Neural cell (in vitro differentiated cells): ENCODE measurements at regions not wholly inside any gene's neighbourhood (a gene's known extent, or its start where the extent isn't known, plus 50 kb on each side); places are given as distances from the start of the nearest gene placed in this dataset.

Source experiments
- H2AFZ ChIP-seq: fragments of 200-600, 300-800 bp; sonication (generic), shearing (Covaris generic); 2 replicates; pipeline ENCODE4 v1.6.0; 2014; ENCODE audit warnings: low read depth, mild to moderate bottlenecking, antibody characterized with exemption, low read length, moderate library complexity
- H3F3A ChIP-seq: fragments of 200-600 bp; shearing (Covaris generic); 2 replicates; pipeline ENCODE4 v1.6.1; 2016; ENCODE audit warnings: mild to moderate bottlenecking, moderate library complexity, mixed read lengths, antibody characterized with exemption, low read length; ENCODE audit not compliant: insufficient read depth, poor library complexity, severe bottlenecking
- H3K27ac ChIP-seq: fragments of 200-600, 300-800 bp; sonication (generic), shearing (Covaris generic); 2 replicates; pipeline ENCODE4 v1.5.1; 2014; ENCODE audit warnings: mild to moderate bottlenecking, low read length, moderate library complexity
- H3K27me3 ChIP-seq: fragments of 300-800, 200-600 bp; sonication (generic), shearing (Covaris generic); 2 replicates; pipeline ENCODE4 v1.6.0; 2014; ENCODE audit warnings: mild to moderate bottlenecking, low read depth, low read length, moderate library complexity; ENCODE audit not compliant: insufficient read depth
- H3K36me3 ChIP-seq: fragments of 300-800, 200-600 bp; sonication (generic), shearing (Covaris generic); 2 replicates; pipeline ENCODE4 v1.5.1; 2014; ENCODE audit warnings: mild to moderate bottlenecking, antibody characterized with exemption, low read length, moderate library complexity; ENCODE audit not compliant: insufficient read depth
- H3K4me2 ChIP-seq: fragments of 300-800, 200-600 bp; sonication (generic), shearing (Covaris generic); 2 replicates; pipeline ENCODE4 v1.6.0; 2014; ENCODE audit warnings: mild to moderate bottlenecking, low read length
- H3K4me3 ChIP-seq: fragments of 300-800, 200-600 bp; sonication (generic), shearing (Covaris generic); 2 replicates; pipeline ENCODE4 v1.5.1; 2014; ENCODE audit warnings: mild to moderate bottlenecking, low read length, moderate library complexity
- H3K79me2 ChIP-seq: fragments of 200-600 bp; shearing (Covaris generic); replicated peaks from 2 replicates; pipeline ENCODE4 v1.6.0; 2014; ENCODE audit warnings: mild to moderate bottlenecking, low read length, moderate library complexity; ENCODE audit not compliant: insufficient read depth
- H3K9ac ChIP-seq: fragments of 300-800, 200-600 bp; sonication (generic), shearing (Covaris generic); 2 replicates; pipeline ENCODE4 v1.6.1; 2016; ENCODE audit warnings: mild to moderate bottlenecking, low read length, mixed read lengths
- H3K9me2 ChIP-seq: fragments of 200-600 bp; shearing (Covaris generic); 2 replicates; pipeline ENCODE4 v1.6.1; 2016; ENCODE audit warnings: mild to moderate bottlenecking, low read length, mixed read lengths; ENCODE audit not compliant: insufficient read depth
- H3K9me3 ChIP-seq: fragments of 200-600, 300-800 bp; sonication (generic), shearing (Covaris generic); 2 replicates; pipeline ENCODE4 v1.6.1; 2016; ENCODE audit warnings: mild to moderate bottlenecking, mixed run types, low read length, moderate library complexity, mixed read lengths
- H4K20me1 ChIP-seq: fragments of 200-600 bp; shearing (Covaris generic); 2 replicates; pipeline ENCODE4 v1.6.1; 2016; ENCODE audit warnings: mild to moderate bottlenecking, mixed run types; ENCODE audit not compliant: insufficient read depth
- CTCF ChIP-seq: fragments of 450-650 bp; IDR thresholded peaks from 2 replicates; pipeline ENCODE4 v1.5.1; 2014; ENCODE audit warnings: antibody characterized with exemption, mild to moderate bottlenecking, moderate library complexity; ENCODE audit not compliant: poor library complexity, severe bottlenecking
- EP300 ChIP-seq: fragments of 450-650 bp; conservative IDR thresholded peaks from 2 replicates; pipeline ENCODE4 v1.6.1; 2014; ENCODE audit warnings: antibody characterized with exemption, mild to moderate bottlenecking, moderate library complexity; ENCODE audit not compliant: poor library complexity, severe bottlenecking
- EZH2 ChIP-seq: fragments of 200-600, 300-800 bp; shearing (Covaris generic), sonication (generic); IDR thresholded peaks from 2 replicates; pipeline ENCODE4 v1.6.1; 2014; ENCODE audit warnings: antibody characterized with exemption, low read length, borderline replicate concordance, mild to moderate bottlenecking; ENCODE audit not compliant: insufficient read depth, poor library complexity, severe bottlenecking
- MXI1 ChIP-seq: fragments of 450-650 bp; conservative IDR thresholded peaks from 2 replicates; pipeline ENCODE4 v1.6.1; 2014; ENCODE audit warnings: antibody characterized with exemption, mild to moderate bottlenecking; ENCODE audit not compliant: poor library complexity, severe bottlenecking
- POLR2AphosphoS5 ChIP-seq: IDR thresholded peaks from 2 replicates; pipeline ENCODE4 v1.6.1; 2012
- RAD21 ChIP-seq: fragments of 450-650 bp; conservative IDR thresholded peaks from 2 replicates; pipeline ENCODE4 v1.6.1; 2014; ENCODE audit warnings: antibody characterized with exemption, mild to moderate bottlenecking, moderate library complexity
- SMC3 ChIP-seq: fragments of 450-650 bp; conservative IDR thresholded peaks from 2 replicates; pipeline ENCODE4 v1.6.1; 2014; ENCODE audit warnings: antibody characterized with exemption, mild to moderate bottlenecking, moderate library complexity; ENCODE audit not compliant: poor library complexity
- TAF1 ChIP-seq: IDR thresholded peaks from 2 replicates; pipeline ENCODE4 v1.6.1; 2012; ENCODE audit warnings: low read depth
- TF ChIP-seq, protein P1 (sequence below): IDR thresholded peaks from 2 replicates; pipeline ENCODE4 v1.6.1; 2012; ENCODE audit warnings: borderline replicate concordance

DNA sequence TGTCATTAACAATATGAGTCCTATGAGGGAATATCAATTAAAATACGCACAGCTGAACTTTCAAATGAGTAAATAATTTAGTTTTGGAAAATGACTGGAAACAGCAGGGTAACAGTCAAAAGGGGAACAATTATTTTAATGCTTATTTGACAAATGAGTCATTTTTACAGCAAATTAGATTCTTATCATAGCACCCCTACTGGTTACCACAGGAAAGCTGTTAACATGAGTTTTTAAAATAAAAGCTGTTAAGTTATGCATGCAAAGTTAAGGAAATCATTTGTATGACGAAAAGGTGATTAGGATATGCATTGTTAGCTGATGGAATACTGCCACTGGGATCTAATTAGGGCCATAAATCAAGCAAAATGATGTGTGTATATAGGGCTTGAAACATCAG lies 435.1 kb upstream of the MEIS1 start:
- Histone ChIP-seq H3F3A (no peaks in the 10 kb centered on the region), H4K20me1 (no peaks in the 10 kb centered on the region), H3K9ac (no peak overlapping the region), H3K9me2 (no peaks in the 10 kb centered on the region), H3K36me3 (no peaks in the 10 kb centered on the region), H2AFZ (no peak overlapping the region), H3K4me3 (no peak overlapping the region), H3K9me3 (no peaks in the 10 kb centered on the region), H3K4me2 (no peak overlapping the region), H3K27ac (no peak overlapping the region), H3K79me2 (no peaks in the 10 kb centered on the region), H3K27me3 (no peaks in the 10 kb centered on the region)
- TF ChIP-seq RAD21: no peak
- no peak for TF ChIP-seq CTCF
- no peak for TF ChIP-seq SMC3
- TF ChIP-seq EP300: no peak
- TF ChIP-seq MXI1: no peak
- TF ChIP-seq, protein P1, sequence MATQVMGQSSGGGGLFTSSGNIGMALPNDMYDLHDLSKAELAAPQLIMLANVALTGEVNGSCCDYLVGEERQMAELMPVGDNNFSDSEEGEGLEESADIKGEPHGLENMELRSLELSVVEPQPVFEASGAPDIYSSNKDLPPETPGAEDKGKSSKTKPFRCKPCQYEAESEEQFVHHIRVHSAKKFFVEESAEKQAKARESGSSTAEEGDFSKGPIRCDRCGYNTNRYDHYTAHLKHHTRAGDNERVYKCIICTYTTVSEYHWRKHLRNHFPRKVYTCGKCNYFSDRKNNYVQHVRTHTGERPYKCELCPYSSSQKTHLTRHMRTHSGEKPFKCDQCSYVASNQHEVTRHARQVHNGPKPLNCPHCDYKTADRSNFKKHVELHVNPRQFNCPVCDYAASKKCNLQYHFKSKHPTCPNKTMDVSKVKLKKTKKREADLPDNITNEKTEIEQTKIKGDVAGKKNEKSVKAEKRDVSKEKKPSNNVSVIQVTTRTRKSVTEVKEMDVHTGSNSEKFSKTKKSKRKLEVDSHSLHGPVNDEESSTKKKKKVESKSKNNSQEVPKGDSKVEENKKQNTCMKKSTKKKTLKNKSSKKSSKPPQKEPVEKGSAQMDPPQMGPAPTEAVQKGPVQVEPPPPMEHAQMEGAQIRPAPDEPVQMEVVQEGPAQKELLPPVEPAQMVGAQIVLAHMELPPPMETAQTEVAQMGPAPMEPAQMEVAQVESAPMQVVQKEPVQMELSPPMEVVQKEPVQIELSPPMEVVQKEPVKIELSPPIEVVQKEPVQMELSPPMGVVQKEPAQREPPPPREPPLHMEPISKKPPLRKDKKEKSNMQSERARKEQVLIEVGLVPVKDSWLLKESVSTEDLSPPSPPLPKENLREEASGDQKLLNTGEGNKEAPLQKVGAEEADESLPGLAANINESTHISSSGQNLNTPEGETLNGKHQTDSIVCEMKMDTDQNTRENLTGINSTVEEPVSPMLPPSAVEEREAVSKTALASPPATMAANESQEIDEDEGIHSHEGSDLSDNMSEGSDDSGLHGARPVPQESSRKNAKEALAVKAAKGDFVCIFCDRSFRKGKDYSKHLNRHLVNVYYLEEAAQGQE: no peak
- no peak for TF ChIP-seq EZH2

GRCh38 chr2:65999103-65999502 lies 435.8 kb upstream of the MEIS1 start:
- no peaks in the 10 kb centered on the region for H4K20me1 ChIP-seq
- no peak overlapping the region for H3K4me2 ChIP-seq
- no peak overlapping the region for H3K27ac ChIP-seq
- TF ChIP-seq EZH2 (no peak), EP300 (no peak), TAF1 (no peak), MXI1 (no peak), CTCF (no peak), POLR2AphosphoS5 (no peak), RAD21 (no peak), SMC3 (no peak)
- TF ChIP-seq, protein P1: no peak
- H2AFZ ChIP-seq: no peak overlapping the region
- no peaks in the 10 kb centered on the region for H3K9me3 ChIP-seq
- no peaks in the 10 kb centered on the region for H3K9me2 ChIP-seq
- no peak overlapping the region for H3K9ac ChIP-seq
- no peak overlapping the region for H3K4me3 ChIP-seq
- no peaks in the 10 kb centered on the region for H3K27me3 ChIP-seq
- no peaks in the 10 kb centered on the region for H3K36me3 ChIP-seq
- H3K79me2 ChIP-seq: no peaks in the 10 kb centered on the region
- no peaks in the 10 kb centered on the region for H3F3A ChIP-seq
